ENCODE measurements at regions not wholly inside any gene's neighbourhood (a gene's known extent, or its start where the extent isn't known, plus 50 kb on each side); places are given as distances from the start of the nearest gene placed in this dataset.

- Histone ChIP-seq H3K4me1 (ENCODE audit: insufficient read depth, low read length) (no peaks in the 10 kb centered on the region), H3K9ac (ENCODE audit: low read length) (no peak overlapping the region), H3K4me3 (ENCODE audit: low read depth in 1 of 2, low read length in 2 of 2) (no peak overlapping the region), H3K9me3 (ENCODE audit: low read length) (no peaks in the 10 kb centered on the region), H3K27me3 (ENCODE audit: control insufficient read depth in 1 of 2, insufficient read depth in 2 of 2, low read length in 2 of 2) (no peaks in the 10 kb centered on the region), H3K36me3 (ENCODE audit: insufficient read depth, low read length) (no peaks in the 10 kb centered on the region), H3K27ac (ENCODE audit: low read depth, low read length) (no peak overlapping the region)
Measured at GRCh38 chr7:16129431-16130110, 291.8 kb downstream of the CRPPA start.

GRCh38 chr7:16123117-16123770 lies 298.1 kb downstream of the CRPPA start:
- Histone ChIP-seq H3K27me3 (ENCODE audit: control insufficient read depth in 1 of 2, insufficient read depth in 2 of 2, low read length in 2 of 2) (no peaks in the 10 kb centered on the region), H3K4me1 (ENCODE audit: insufficient read depth, low read length) (no peaks in the 10 kb centered on the region), H3K27ac (ENCODE audit: low read depth, low read length) (no peak overlapping the region), H3K36me3 (ENCODE audit: insufficient read depth, low read length) (no peaks in the 10 kb centered on the region), H3K9me3 (ENCODE audit: low read length) (no peaks in the 10 kb centered on the region), H3K9ac (ENCODE audit: low read length) (no peak overlapping the region), H3K4me3 (ENCODE audit: low read depth in 1 of 2, low read length in 2 of 2) (no peak overlapping the region)

- Histone ChIP-seq H3K9ac (ENCODE audit: low read length) (no peak overlapping the region), H3K4me1 (ENCODE audit: insufficient read depth, low read length) (no peaks in the 10 kb centered on the region)
Measured at GRCh38 chr7:16121876-16122390, 299.4 kb downstream of the CRPPA start.

GRCh38 chr7:16115374-16115773 lies 306.0 kb downstream of the CRPPA start:
- Histone ChIP-seq H3K9me3 (ENCODE audit: low read length) (peaks cover 4% of the 10 kb centered on the region), H3K9ac (ENCODE audit: low read length) (no peak overlapping the region), H3K27me3 (ENCODE audit: control insufficient read depth in 1 of 2, insufficient read depth in 2 of 2, low read length in 2 of 2) (no peaks in the 10 kb centered on the region), H3K4me3 (ENCODE audit: low read depth in 1 of 2, low read length in 2 of 2) (no peak overlapping the region), H3K4me1 (ENCODE audit: insufficient read depth, low read length) (no peaks in the 10 kb centered on the region), H3K27ac (ENCODE audit: low read depth, low read length) (no peak overlapping the region), H3K36me3 (ENCODE audit: insufficient read depth, low read length) (no peaks in the 10 kb centered on the region)

More at GRCh38 chr7:16121876-16122390, 299.4 kb downstream of the CRPPA start:
- Histone ChIP-seq H3K4me3 (ENCODE audit: low read depth in 1 of 2, low read length in 2 of 2) (no peak overlapping the region), H3K27ac (ENCODE audit: low read depth, low read length) (no peak overlapping the region), H3K27me3 (ENCODE audit: control insufficient read depth in 1 of 2, insufficient read depth in 2 of 2, low read length in 2 of 2) (no peaks in the 10 kb centered on the region), H3K9me3 (ENCODE audit: low read length) (no peaks in the 10 kb centered on the region), H3K36me3 (ENCODE audit: insufficient read depth, low read length) (no peaks in the 10 kb centered on the region)

GRCh38 chr7:16114633-16115032 lies 306.7 kb downstream of the CRPPA start:
- Histone ChIP-seq H3K9ac (ENCODE audit: low read length) (no peak overlapping the region), H3K4me3 (ENCODE audit: low read depth in 1 of 2, low read length in 2 of 2) (no peak overlapping the region), H3K27me3 (ENCODE audit: control insufficient read depth in 1 of 2, insufficient read depth in 2 of 2, low read length in 2 of 2) (no peaks in the 10 kb centered on the region), H3K27ac (ENCODE audit: low read depth, low read length) (no peak overlapping the region), H3K4me1 (ENCODE audit: insufficient read depth, low read length) (no peaks in the 10 kb centered on the region), H3K36me3 (ENCODE audit: insufficient read depth, low read length) (no peaks in the 10 kb centered on the region), H3K9me3 (ENCODE audit: low read length) (peaks cover 11% of the 10 kb centered on the region)

GRCh38 chr7:16114071-16114470 lies 307.3 kb downstream of the CRPPA start:
- no peak overlapping the region for H3K9ac ChIP-seq (ENCODE audit: low read length)
- no peak overlapping the region for H3K4me3 ChIP-seq (ENCODE audit: low read depth in 1 of 2, low read length in 2 of 2)
- no peaks in the 10 kb centered on the region for H3K4me1 ChIP-seq (ENCODE audit: insufficient read depth, low read length)
- H3K36me3 ChIP-seq (ENCODE audit: insufficient read depth, low read length): no peaks in the 10 kb centered on the region
- H3K27me3 ChIP-seq (ENCODE audit: control insufficient read depth in 1 of 2, insufficient read depth in 2 of 2, low read length in 2 of 2): no peaks in the 10 kb centered on the region
- no peak overlapping the region for H3K27ac ChIP-seq (ENCODE audit: low read depth, low read length)
- peaks cover 12% of the 10 kb centered on the region for H3K9me3 ChIP-seq (ENCODE audit: low read length)

GRCh38 chr7:16113058-16113457 lies 308.3 kb downstream of the CRPPA start:
- no peak overlapping the region for H3K9ac ChIP-seq (ENCODE audit: low read length)
- no peaks in the 10 kb centered on the region for H3K36me3 ChIP-seq (ENCODE audit: insufficient read depth, low read length)
- peaks cover 12% of the 10 kb centered on the region for H3K9me3 ChIP-seq (ENCODE audit: low read length)
- H3K4me3 ChIP-seq (ENCODE audit: low read depth in 1 of 2, low read length in 2 of 2): no peak overlapping the region
- no peaks in the 10 kb centered on the region for H3K27me3 ChIP-seq (ENCODE audit: control insufficient read depth in 1 of 2, insufficient read depth in 2 of 2, low read length in 2 of 2)
- no peaks in the 10 kb centered on the region for H3K4me1 ChIP-seq (ENCODE audit: insufficient read depth, low read length)
- no peak overlapping the region for H3K27ac ChIP-seq (ENCODE audit: low read depth, low read length)

- Histone ChIP-seq H3K27me3 (ENCODE audit: control insufficient read depth in 1 of 2, insufficient read depth in 2 of 2, low read length in 2 of 2) (no peaks in the 10 kb centered on the region), H3K4me1 (ENCODE audit: insufficient read depth, low read length) (no peaks in the 10 kb centered on the region), H3K4me3 (ENCODE audit: low read depth in 1 of 2, low read length in 2 of 2) (no peak overlapping the region), H3K36me3 (ENCODE audit: insufficient read depth, low read length) (no peaks in the 10 kb centered on the region), H3K9me3 (ENCODE audit: low read length) (peaks cover 12% of the 10 kb centered on the region), H3K9ac (ENCODE audit: low read length) (no peak overlapping the region), H3K27ac (ENCODE audit: low read depth, low read length) (no peak overlapping the region)
Measured at GRCh38 chr7:16106869-16107268, 314.5 kb downstream of the CRPPA start.

- H3K27ac ChIP-seq (ENCODE audit: low read depth, low read length): no peak overlapping the region
- H3K4me3 ChIP-seq (ENCODE audit: low read depth in 1 of 2, low read length in 2 of 2): no peak overlapping the region
- H3K9ac ChIP-seq (ENCODE audit: low read length): no peak overlapping the region
- no peaks in the 10 kb centered on the region for H3K4me1 ChIP-seq (ENCODE audit: insufficient read depth, low read length)
- H3K27me3 ChIP-seq (ENCODE audit: control insufficient read depth in 1 of 2, insufficient read depth in 2 of 2, low read length in 2 of 2): no peaks in the 10 kb centered on the region
- peaks cover 12% of the 10 kb centered on the region for H3K9me3 ChIP-seq (ENCODE audit: low read length)
- H3K36me3 ChIP-seq (ENCODE audit: insufficient read depth, low read length): no peaks in the 10 kb centered on the region
Measured at GRCh38 chr7:16106300-16106699, 315.0 kb downstream of the CRPPA start.

- no peaks in the 10 kb centered on the region for H3K27me3 ChIP-seq (ENCODE audit: control insufficient read depth in 1 of 2, insufficient read depth in 2 of 2, low read length in 2 of 2)
- H3K4me1 ChIP-seq (ENCODE audit: insufficient read depth, low read length): no peaks in the 10 kb centered on the region
- no peak overlapping the region for H3K4me3 ChIP-seq (ENCODE audit: low read depth in 1 of 2, low read length in 2 of 2)
- no peaks in the 10 kb centered on the region for H3K9me3 ChIP-seq (ENCODE audit: low read length)
- no peaks in the 10 kb centered on the region for H3K36me3 ChIP-seq (ENCODE audit: insufficient read depth, low read length)
- no peak overlapping the region for H3K9ac ChIP-seq (ENCODE audit: low read length)
- H3K27ac ChIP-seq (ENCODE audit: low read depth, low read length): no peak overlapping the region
Measured at GRCh38 chr7:16099302-16099849, 322.0 kb downstream of the CRPPA start.

GRCh38 chr7:16098585-16099179 lies 322.7 kb downstream of the CRPPA start:
- H3K4me1 ChIP-seq (ENCODE audit: insufficient read depth, low read length): no peaks in the 10 kb centered on the region
- H3K27ac ChIP-seq (ENCODE audit: low read depth, low read length): no peak overlapping the region
- no peaks in the 10 kb centered on the region for H3K27me3 ChIP-seq (ENCODE audit: control insufficient read depth in 1 of 2, insufficient read depth in 2 of 2, low read length in 2 of 2)
- H3K9me3 ChIP-seq (ENCODE audit: low read length): no peaks in the 10 kb centered on the region
- H3K9ac ChIP-seq (ENCODE audit: low read length): no peak overlapping the region
- no peak overlapping the region for H3K4me3 ChIP-seq (ENCODE audit: low read depth in 1 of 2, low read length in 2 of 2)
- no peaks in the 10 kb centered on the region for H3K36me3 ChIP-seq (ENCODE audit: insufficient read depth, low read length)
